ENCODE measurements at regions not wholly inside any gene's neighbourhood (a gene's known extent, or its start where the extent isn't known, plus 50 kb on each side); places are given as distances from the start of the nearest gene placed in this dataset.
"Not testable (repeated sequence)": the region's sequence is repeated elsewhere in the genome, so short reads cannot be mapped to it uniquely, and the experiment has no call there.

DNA sequence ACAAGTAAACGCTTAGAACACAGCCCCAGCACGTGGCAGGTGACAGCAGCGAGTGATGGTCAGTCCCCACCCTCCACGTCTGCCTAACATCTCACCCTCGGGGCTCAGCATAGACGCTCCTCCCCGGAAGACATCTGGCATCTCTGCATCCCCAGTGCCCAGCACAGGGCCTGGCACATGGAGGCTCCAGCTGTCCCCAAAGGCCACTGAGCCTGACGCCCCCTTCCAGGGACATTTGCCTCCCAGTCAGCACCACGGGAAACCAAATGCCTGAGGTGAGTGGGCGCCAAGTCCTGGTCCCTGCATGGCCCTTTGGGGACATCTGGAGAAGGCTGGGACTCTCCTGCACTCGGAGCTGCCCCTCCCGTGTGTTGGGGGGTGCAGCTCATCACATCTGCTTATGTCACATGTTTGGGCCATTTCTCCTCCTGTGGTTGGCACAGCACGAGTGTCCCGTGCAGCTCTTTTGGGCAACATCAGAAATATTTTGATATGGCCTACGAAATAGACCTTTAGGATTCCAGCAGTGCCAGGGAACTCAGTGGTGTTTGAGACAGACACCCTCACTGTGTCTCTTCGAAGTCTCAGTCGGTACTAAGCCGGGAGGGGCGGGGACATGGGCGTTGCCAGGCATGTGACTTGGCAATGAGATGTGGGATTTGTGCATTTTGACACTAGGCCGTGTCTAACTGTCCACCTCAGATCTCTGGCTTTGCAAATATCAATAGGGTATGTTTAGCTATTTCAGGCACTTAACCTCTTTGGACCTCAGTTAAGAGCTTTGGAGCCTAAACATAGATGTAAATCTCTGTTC lies 315.0 kb downstream of the PTPRU start:
- TF ChIP-seq, protein P1, sequence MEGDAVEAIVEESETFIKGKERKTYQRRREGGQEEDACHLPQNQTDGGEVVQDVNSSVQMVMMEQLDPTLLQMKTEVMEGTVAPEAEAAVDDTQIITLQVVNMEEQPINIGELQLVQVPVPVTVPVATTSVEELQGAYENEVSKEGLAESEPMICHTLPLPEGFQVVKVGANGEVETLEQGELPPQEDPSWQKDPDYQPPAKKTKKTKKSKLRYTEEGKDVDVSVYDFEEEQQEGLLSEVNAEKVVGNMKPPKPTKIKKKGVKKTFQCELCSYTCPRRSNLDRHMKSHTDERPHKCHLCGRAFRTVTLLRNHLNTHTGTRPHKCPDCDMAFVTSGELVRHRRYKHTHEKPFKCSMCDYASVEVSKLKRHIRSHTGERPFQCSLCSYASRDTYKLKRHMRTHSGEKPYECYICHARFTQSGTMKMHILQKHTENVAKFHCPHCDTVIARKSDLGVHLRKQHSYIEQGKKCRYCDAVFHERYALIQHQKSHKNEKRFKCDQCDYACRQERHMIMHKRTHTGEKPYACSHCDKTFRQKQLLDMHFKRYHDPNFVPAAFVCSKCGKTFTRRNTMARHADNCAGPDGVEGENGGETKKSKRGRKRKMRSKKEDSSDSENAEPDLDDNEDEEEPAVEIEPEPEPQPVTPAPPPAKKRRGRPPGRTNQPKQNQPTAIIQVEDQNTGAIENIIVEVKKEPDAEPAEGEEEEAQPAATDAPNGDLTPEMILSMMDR (IDR thresholded peaks at IDR 0.05; ENCODE audit: low read depth, low read length): no peak
- H3K4me3 ChIP-seq (ENCODE audit: low read depth, low read length): no peak overlapping the region

DNA sequence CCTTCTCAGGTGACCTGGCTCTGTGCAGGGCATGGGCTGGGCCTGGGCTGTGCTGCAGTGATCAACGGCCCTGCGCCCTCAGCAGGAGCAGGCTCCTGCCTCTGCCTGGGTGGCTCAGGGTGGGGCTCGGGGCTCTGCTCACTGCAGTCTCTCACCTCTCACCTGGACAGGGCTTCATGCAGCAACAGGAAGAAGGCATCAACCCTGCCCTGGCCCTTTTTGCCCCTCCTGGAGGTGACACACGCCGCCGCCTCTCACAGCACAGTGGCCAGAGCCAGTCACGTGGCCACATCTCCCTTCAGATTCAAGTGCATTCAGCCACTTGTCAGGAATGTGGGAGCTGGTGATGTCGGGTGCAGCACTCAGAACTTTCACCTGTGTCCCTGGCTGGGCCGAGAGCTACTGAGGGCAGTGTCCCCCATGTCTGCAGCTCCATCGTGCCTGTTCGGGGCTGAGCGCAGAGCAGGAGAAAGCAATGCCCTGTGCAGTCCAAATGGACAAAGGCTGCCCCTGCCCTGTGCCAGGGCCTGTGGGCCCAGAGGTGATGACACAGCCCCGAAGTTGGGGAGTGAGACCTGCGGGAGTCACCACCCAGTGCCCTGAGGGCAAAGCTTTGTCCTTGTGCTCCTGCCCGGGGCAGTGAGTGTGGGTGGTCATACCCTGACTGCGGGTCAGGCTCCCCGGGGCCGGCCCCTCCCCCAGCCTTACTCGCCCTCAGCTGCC lies 314.0 kb downstream of the PTPRU start:
- TF ChIP-seq, protein P1 (IDR thresholded peaks at IDR 0.05; ENCODE audit: low read depth, low read length): no peak
- H3K4me3 ChIP-seq (ENCODE audit: low read depth, low read length): no peak overlapping the region

DNA sequence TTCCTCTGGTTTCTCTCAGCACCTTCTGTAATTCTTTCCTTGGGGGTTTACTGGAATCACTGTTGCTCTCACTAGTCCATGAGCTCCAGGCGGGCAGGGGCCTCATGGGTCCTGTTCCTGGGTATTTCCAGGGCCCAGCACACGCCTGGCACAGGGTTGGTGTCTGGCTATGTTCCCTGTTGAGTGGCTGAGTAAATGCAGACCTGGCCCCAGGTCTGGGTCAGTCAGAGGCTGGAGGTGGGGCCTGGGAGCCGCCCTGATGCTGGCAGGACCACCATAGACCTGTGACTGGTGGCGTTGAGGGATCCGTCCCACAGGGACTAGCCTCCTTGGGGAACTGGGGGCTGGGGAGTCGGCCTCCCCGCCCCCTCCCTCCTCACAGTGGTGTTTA lies 313.4 kb downstream of the PTPRU start:
- not testable (repeated sequence) for H3K4me3 ChIP-seq (ENCODE audit: low read depth, low read length)

DNA sequence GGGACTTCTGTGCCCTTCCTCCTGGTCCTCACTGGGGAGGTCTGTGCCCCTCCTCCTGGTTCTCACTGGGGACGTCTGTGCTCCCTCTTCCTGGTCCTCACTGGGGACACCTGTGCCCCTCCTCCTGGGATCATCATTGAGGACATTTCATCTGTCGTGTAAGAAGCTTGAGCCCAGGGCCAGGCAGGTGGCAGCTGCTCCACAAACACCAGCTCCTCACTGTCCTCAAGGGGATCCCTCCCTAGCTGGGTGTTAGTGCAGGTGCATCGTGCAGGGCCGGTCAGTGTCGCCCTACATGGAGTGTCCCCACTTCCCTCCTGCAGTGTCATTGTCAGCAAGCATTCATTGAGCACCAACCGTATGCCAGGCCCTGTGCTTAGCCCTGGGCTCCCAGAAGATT lies 312.7 kb downstream of the PTPRU start:
- no peak overlapping the region for H3K4me3 ChIP-seq (ENCODE audit: low read depth, low read length)
- TF ChIP-seq, protein P1 (IDR thresholded peaks at IDR 0.05; ENCODE audit: low read depth, low read length): no peak

DNA sequence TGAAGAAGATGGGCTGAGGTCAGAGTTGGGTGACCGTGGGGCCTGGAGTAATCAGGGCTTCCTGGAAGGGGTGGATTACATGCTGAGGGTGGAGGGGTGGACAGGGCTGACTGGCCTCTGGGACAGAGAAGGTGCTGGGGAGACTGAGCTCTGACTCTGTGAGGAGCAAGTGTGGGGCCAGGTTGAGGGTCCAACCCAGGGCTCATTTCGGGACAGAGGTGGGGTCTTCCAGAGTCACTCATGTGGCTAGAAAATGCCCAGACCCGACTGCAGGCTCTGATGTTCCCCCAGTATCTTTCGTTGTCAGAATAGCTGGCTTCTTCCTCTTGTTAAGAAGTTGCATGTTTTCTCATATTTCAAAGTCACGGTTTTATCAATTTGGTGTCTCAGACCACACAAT lies 311.8 kb downstream of the PTPRU start:
- TF ChIP-seq, protein P1 (IDR thresholded peaks at IDR 0.05; ENCODE audit: low read depth, low read length): no peak
- H3K4me3 ChIP-seq (ENCODE audit: low read depth, low read length): no peak overlapping the region

DNA sequence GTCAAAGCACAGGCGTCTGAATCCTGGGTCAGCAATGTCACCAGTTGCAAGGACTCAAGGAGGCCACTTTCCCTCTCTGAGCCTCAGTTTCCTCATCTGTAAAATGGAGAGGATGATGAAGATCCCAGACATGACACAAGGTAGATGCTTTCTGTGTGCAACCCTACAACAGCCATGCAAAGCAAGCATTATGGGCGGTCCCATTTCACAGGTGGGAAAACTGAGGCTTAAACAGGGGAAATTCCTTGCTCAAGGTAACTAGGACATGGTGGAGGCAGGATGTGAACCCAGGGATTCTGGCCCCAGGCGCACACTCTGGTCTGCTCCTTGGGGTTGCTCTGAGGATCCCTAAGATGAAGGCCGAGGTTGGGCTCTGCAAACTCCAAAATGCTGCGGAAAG lies 311.0 kb downstream of the PTPRU start:
- TF ChIP-seq, protein P1 (IDR thresholded peaks at IDR 0.05; ENCODE audit: low read depth, low read length): no peak
- H3K4me3 ChIP-seq (ENCODE audit: low read depth, low read length): no peak overlapping the region

DNA sequence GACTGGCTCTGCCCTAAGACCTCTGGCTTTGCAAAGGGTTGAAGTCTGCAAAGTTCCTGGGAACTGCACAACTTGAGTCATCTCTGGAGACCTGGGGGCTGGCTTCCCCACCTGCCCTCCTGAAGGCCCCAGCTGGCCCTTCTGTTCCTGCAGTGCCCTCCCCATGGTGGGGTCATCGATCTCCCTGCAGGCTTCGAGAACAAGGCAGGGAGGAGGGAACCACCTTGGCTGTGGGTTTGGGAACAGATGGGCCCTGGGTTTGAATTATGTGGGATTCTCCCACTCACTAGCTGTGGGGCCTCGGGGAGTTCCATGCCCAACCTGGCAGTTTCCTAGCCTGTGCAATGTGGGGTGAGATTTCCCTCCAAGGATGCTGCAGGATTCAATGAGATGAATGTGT lies 310.2 kb downstream of the PTPRU start:
- H3K4me3 ChIP-seq (ENCODE audit: low read depth, low read length): no peak overlapping the region
- TF ChIP-seq, protein P1 (IDR thresholded peaks at IDR 0.05; ENCODE audit: low read depth, low read length): no peak

Measured in WI38 (cell line).